ENCODE measurements at regions not wholly inside any gene's neighbourhood (a gene's known extent, or its start where the extent isn't known, plus 50 kb on each side); places are given as distances from the start of the nearest gene placed in this dataset.
A peak's percentile ranks its signal among the peaks of the same experiment; 100 is the strongest.

GRCh38 chr5:172558076-172558976 is 82.7 kb upstream of the NEURL1B start:
- Histone ChIP-seq H3K36me3 (ENCODE audit: control insufficient read depth in 2 of 2, insufficient read depth in 2 of 2, low read length in 2 of 2) (no peaks in the 10 kb centered on the region), H3K4me1 (ENCODE audit: control insufficient read depth, insufficient read depth, low read length) (peaks cover 56% of the 10 kb centered on the region), H3K9me3 (ENCODE audit: control insufficient read depth in 2 of 2, low read length in 2 of 2) (no peaks in the 10 kb centered on the region), H3K27me3 (ENCODE audit: control insufficient read depth in 1 of 2, insufficient read depth in 2 of 2, low read length in 2 of 2) (no peaks in the 10 kb centered on the region), H3K27ac (ENCODE audit: low read length) (peak overlapping the region; percentile 92), H3K4me3 (ENCODE audit: low read length in 2 of 2) (peak overlapping the region; percentile 49 to 69), H3K9ac (ENCODE audit: low read length in 2 of 2) (peak overlapping the region; percentile 43 to 47)

GRCh38 chr5:172556971-172557461 is 84.0 kb upstream of the NEURL1B start:
- H3K4me3 ChIP-seq (ENCODE audit: low read length in 2 of 2): peak overlapping the region in 1 of 2 donors; percentile 22
- no peaks in the 10 kb centered on the region for H3K36me3 ChIP-seq (ENCODE audit: control insufficient read depth in 2 of 2, insufficient read depth in 2 of 2, low read length in 2 of 2)
- H3K4me1 ChIP-seq (ENCODE audit: control insufficient read depth, insufficient read depth, low read length): peaks cover 56% of the 10 kb centered on the region
- H3K9me3 ChIP-seq (ENCODE audit: control insufficient read depth in 2 of 2, low read length in 2 of 2): no peaks in the 10 kb centered on the region
- H3K27me3 ChIP-seq (ENCODE audit: control insufficient read depth in 1 of 2, insufficient read depth in 2 of 2, low read length in 2 of 2): no peaks in the 10 kb centered on the region
- peak overlapping the region in 1 of 2 donors; percentile 36 for H3K9ac ChIP-seq (ENCODE audit: low read length in 2 of 2)
- peak overlapping the region; percentile 92 for H3K27ac ChIP-seq (ENCODE audit: low read length)

GRCh38 chr5:172556262-172556661 is 84.8 kb upstream of the NEURL1B start:
- Histone ChIP-seq H3K36me3 (ENCODE audit: control insufficient read depth in 2 of 2, insufficient read depth in 2 of 2, low read length in 2 of 2) (no peaks in the 10 kb centered on the region), H3K9ac (ENCODE audit: low read length in 2 of 2) (no peak overlapping the region), H3K4me1 (ENCODE audit: control insufficient read depth, insufficient read depth, low read length) (peaks cover 56% of the 10 kb centered on the region), H3K27ac (ENCODE audit: low read length) (peak overlapping the region; percentile 92), H3K27me3 (ENCODE audit: control insufficient read depth in 1 of 2, insufficient read depth in 2 of 2, low read length in 2 of 2) (no peaks in the 10 kb centered on the region), H3K9me3 (ENCODE audit: control insufficient read depth in 2 of 2, low read length in 2 of 2) (no peaks in the 10 kb centered on the region), H3K4me3 (ENCODE audit: low read length in 2 of 2) (no peak overlapping the region)

- Histone ChIP-seq H3K27me3 (ENCODE audit: control insufficient read depth in 1 of 2, insufficient read depth in 2 of 2, low read length in 2 of 2) (no peaks in the 10 kb centered on the region), H3K4me1 (ENCODE audit: control insufficient read depth, insufficient read depth, low read length) (peaks cover 62% of the 10 kb centered on the region), H3K36me3 (ENCODE audit: control insufficient read depth in 2 of 2, insufficient read depth in 2 of 2, low read length in 2 of 2) (no peaks in the 10 kb centered on the region), H3K9ac (ENCODE audit: low read length in 2 of 2) (no peak overlapping the region), H3K4me3 (ENCODE audit: low read length in 2 of 2) (no peak overlapping the region), H3K27ac (ENCODE audit: low read length) (peak overlapping the region; percentile 92), H3K9me3 (ENCODE audit: control insufficient read depth in 2 of 2, low read length in 2 of 2) (no peaks in the 10 kb centered on the region)
Measured at GRCh38 chr5:172554562-172554961, 86.5 kb upstream of the NEURL1B start.

GRCh38 chr5:172553903-172554302 is 87.2 kb upstream of the NEURL1B start:
- Histone ChIP-seq H3K27ac (ENCODE audit: low read length) (peak overlapping the region; percentile 92), H3K36me3 (ENCODE audit: control insufficient read depth in 2 of 2, insufficient read depth in 2 of 2, low read length in 2 of 2) (no peaks in the 10 kb centered on the region), H3K27me3 (ENCODE audit: control insufficient read depth in 1 of 2, insufficient read depth in 2 of 2, low read length in 2 of 2) (no peaks in the 10 kb centered on the region), H3K9me3 (ENCODE audit: control insufficient read depth in 2 of 2, low read length in 2 of 2) (no peaks in the 10 kb centered on the region), H3K4me3 (ENCODE audit: low read length in 2 of 2) (peak overlapping the region in 1 of 2 donors; percentile 15), H3K4me1 (ENCODE audit: control insufficient read depth, insufficient read depth, low read length) (peaks cover 63% of the 10 kb centered on the region), H3K9ac (ENCODE audit: low read length in 2 of 2) (peak overlapping the region; percentile 5 to 29)

- Histone ChIP-seq H3K4me1 (ENCODE audit: control insufficient read depth, insufficient read depth, low read length) (peaks cover 63% of the 10 kb centered on the region), H3K36me3 (ENCODE audit: control insufficient read depth in 2 of 2, insufficient read depth in 2 of 2, low read length in 2 of 2) (no peaks in the 10 kb centered on the region), H3K9ac (ENCODE audit: low read length in 2 of 2) (no peak overlapping the region), H3K9me3 (ENCODE audit: control insufficient read depth in 2 of 2, low read length in 2 of 2) (no peaks in the 10 kb centered on the region), H3K27ac (ENCODE audit: low read length) (no peak overlapping the region), H3K27me3 (ENCODE audit: control insufficient read depth in 1 of 2, insufficient read depth in 2 of 2, low read length in 2 of 2) (no peaks in the 10 kb centered on the region), H3K4me3 (ENCODE audit: low read length in 2 of 2) (no peak overlapping the region)
Measured at GRCh38 chr5:172553167-172553566, 87.9 kb upstream of the NEURL1B start.

GRCh38 chr5:172550996-172551395 is 90.1 kb upstream of the NEURL1B start:
- no peak overlapping the region for H3K9ac ChIP-seq (ENCODE audit: low read length in 2 of 2)
- H3K4me1 ChIP-seq (ENCODE audit: control insufficient read depth, insufficient read depth, low read length): peaks cover 47% of the 10 kb centered on the region
- no peak overlapping the region for H3K4me3 ChIP-seq (ENCODE audit: low read length in 2 of 2)
- no peaks in the 10 kb centered on the region for H3K36me3 ChIP-seq (ENCODE audit: control insufficient read depth in 2 of 2, insufficient read depth in 2 of 2, low read length in 2 of 2)
- H3K9me3 ChIP-seq (ENCODE audit: control insufficient read depth in 2 of 2, low read length in 2 of 2): no peaks in the 10 kb centered on the region
- no peaks in the 10 kb centered on the region for H3K27me3 ChIP-seq (ENCODE audit: control insufficient read depth in 1 of 2, insufficient read depth in 2 of 2, low read length in 2 of 2)
- H3K27ac ChIP-seq (ENCODE audit: low read length): no peak overlapping the region

- Histone ChIP-seq H3K27me3 (ENCODE audit: control insufficient read depth in 1 of 2, insufficient read depth in 2 of 2, low read length in 2 of 2) (no peaks in the 10 kb centered on the region), H3K9me3 (ENCODE audit: control insufficient read depth in 2 of 2, low read length in 2 of 2) (no peaks in the 10 kb centered on the region), H3K4me1 (ENCODE audit: control insufficient read depth, insufficient read depth, low read length) (peaks cover 41% of the 10 kb centered on the region), H3K4me3 (ENCODE audit: low read length in 2 of 2) (no peak overlapping the region), H3K27ac (ENCODE audit: low read length) (peak overlapping the region; percentile 71), H3K9ac (ENCODE audit: low read length in 2 of 2) (no peak overlapping the region), H3K36me3 (ENCODE audit: control insufficient read depth in 2 of 2, insufficient read depth in 2 of 2, low read length in 2 of 2) (no peaks in the 10 kb centered on the region)
Measured at GRCh38 chr5:172550096-172550765, 90.8 kb upstream of the NEURL1B start.

- Histone ChIP-seq H3K36me3 (ENCODE audit: control insufficient read depth in 2 of 2, insufficient read depth in 2 of 2, low read length in 2 of 2) (no peaks in the 10 kb centered on the region), H3K27me3 (ENCODE audit: control insufficient read depth in 1 of 2, insufficient read depth in 2 of 2, low read length in 2 of 2) (no peaks in the 10 kb centered on the region), H3K27ac (ENCODE audit: low read length) (peak overlapping the region; percentile 71), H3K9me3 (ENCODE audit: control insufficient read depth in 2 of 2, low read length in 2 of 2) (no peaks in the 10 kb centered on the region), H3K4me1 (ENCODE audit: control insufficient read depth, insufficient read depth, low read length) (peaks cover 36% of the 10 kb centered on the region), H3K9ac (ENCODE audit: low read length in 2 of 2) (no peak overlapping the region), H3K4me3 (ENCODE audit: low read length in 2 of 2) (no peak overlapping the region)
Measured at GRCh38 chr5:172549696-172550095, 91.4 kb upstream of the NEURL1B start.

- H3K36me3 ChIP-seq (ENCODE audit: control insufficient read depth in 2 of 2, insufficient read depth in 2 of 2, low read length in 2 of 2): no peaks in the 10 kb centered on the region
- H3K9me3 ChIP-seq (ENCODE audit: control insufficient read depth in 2 of 2, low read length in 2 of 2): no peaks in the 10 kb centered on the region
- H3K4me3 ChIP-seq (ENCODE audit: low read length in 2 of 2): no peak overlapping the region
- peaks cover 32% of the 10 kb centered on the region for H3K4me1 ChIP-seq (ENCODE audit: control insufficient read depth, insufficient read depth, low read length)
- peak overlapping the region; percentile 71 for H3K27ac ChIP-seq (ENCODE audit: low read length)
- no peaks in the 10 kb centered on the region for H3K27me3 ChIP-seq (ENCODE audit: control insufficient read depth in 1 of 2, insufficient read depth in 2 of 2, low read length in 2 of 2)
- H3K9ac ChIP-seq (ENCODE audit: low read length in 2 of 2): peak overlapping the region in 1 of 2 donors; percentile 16
Measured at GRCh38 chr5:172548981-172549687, 91.9 kb upstream of the NEURL1B start.
